ENCODE measurements at regions not wholly inside any gene's neighbourhood (a gene's known extent, or its start where the extent isn't known, plus 50 kb on each side); places are given as distances from the start of the nearest gene placed in this dataset.
"Not testable (repeated sequence)": the region's sequence is repeated elsewhere in the genome, so short reads cannot be mapped to it uniquely, and the experiment has no call there.

DNA sequence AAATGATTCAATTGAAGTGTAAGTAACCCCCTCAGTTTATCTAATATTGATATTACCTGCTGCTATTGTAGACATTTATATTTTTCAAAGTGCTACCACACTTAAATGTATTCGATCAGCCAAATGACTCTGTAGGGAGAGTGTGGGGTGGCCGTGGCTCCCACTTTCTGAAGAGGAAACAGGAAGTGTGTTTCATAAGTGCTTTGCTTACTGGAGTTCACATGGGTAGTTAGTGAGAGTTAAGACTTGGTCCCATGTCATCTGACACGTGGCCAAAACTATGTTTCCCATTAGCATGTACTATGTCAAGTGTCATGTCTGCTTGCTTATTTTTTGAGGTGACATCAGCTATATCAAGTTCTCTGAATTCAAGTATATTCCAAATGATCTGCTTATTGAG is 308.1 kb upstream of the GATB start:
- DNase-seq (ENCODE audit: low read depth in 2 of 2, low spot score in 1 of 2), result no peak

DNA sequence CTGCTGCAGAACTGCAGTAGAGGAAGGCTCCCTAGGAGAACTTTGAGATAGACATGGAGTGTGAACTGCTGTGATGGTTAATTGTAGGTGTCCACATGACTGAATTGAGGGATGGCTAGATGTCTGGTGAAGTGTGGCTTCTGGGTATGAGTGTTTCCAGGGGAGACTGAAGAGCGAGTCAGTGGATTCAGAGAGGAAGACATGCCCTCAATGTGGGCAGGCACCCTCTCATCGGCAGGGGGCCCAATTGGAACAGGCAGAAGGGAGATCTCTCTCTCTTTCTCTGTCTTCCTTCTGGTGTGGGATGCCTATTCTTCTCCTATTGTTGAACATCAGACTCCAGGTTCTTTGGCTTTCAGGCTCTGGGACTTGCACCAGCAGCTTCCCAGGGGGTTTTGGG is 304.7 kb upstream of the GATB start:
- DNase-seq (ENCODE audit: low read depth in 2 of 2, low spot score in 1 of 2), result no peak

DNA sequence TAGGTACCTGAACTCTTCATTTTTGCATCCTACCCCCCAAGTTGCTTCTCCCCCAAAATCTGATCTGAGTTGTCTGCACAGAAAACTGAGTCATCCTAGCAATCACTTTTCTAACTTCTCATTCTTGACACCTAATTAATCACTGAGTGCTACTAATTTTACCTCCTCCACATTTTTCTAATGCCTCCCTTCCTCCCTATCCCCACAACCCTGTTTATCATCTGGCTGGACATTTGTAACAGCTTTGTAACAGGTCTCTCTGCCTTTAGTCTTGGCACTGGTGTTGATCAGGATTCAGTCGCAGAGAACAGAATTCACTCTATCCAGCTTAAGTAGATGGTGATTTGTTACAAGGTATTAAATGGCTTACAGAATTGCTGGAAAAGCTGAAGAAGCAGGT is 303.9 kb upstream of the GATB start:
- no peak for DNase-seq (ENCODE audit: low read depth in 2 of 2, low spot score in 1 of 2)

DNA sequence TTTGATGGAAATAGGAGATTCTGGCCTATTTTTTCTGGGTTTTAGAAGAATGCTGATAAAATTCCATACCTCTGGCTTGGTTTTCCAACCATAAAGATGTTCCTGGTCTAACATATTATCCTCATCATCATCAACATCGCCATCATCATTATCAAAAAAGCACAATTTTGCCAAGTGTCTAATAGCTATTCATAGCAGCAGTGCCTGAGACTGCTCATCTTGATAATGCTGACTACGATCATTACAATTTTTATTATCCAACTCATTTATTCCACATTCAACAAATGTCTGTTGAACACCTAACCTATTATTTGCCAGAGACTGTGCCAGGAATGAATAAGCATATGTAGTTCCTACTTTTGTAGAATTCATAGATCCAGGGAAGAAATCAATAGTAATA is 303.5 kb upstream of the GATB start:
- no peak for DNase-seq (ENCODE audit: low read depth in 2 of 2, low spot score in 1 of 2)

DNA sequence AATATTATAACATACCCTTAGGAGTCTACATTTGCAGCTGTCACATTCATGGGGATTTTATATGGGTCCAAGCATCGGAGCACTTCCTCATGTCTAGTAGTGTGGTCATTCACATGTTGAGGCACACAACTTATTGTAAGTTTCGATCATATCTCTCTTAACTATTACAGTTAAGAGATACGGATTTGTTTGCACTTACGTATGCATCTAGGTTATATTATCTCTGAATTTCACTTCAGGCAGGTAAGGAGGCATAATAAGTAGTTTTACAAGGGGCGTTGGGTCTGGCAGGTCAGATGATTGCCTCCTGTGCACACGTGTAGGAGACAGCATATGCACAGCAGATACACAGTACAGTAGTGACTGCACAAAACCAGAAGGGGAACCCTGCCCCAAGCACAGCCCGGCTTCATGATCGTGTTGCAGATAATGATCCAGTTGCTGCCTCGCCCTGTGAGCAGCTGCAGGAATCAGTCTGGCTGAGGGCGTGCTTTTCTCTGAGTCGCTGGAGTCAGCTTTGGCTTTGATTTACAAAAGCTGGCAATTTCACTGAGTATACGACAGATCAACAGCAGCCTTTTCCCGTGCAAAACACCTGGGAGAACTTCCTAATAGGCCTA is 302.9 kb upstream of the GATB start:
- no peak for DNase-seq (ENCODE audit: low read depth in 2 of 2, low spot score in 1 of 2)

DNA sequence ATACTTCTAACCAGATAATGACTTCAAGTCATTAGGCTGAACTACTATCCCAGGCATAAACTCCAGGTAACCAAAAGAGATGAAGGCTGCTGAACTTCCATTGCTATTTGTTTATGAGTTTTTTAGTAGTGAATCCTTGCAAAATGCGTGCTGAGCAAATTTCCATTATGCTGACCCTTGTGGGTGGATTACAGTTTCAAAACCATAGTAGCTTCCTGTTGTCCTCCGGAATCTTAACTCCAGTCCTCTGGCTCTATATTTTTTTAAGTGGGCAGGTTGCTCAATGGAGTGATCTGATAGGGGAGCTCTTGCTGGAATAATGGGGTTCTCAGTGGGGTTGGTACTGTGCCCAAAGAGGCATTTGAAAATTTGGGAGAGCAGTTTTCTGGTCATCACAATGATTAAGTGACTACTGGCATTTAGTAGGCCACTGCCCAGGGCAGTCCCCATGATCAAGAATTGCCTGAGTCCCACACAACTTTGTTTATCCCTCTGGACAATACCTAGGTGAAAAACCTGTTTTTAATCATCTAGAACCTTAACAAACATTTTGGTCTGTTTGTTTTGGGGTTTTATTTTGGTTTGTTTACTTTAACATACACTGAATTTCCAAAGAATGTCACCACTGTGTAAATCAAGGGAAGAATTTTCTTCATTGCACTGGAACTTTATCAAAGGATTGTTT is 302.3 kb upstream of the GATB start:
- DNase-seq (ENCODE audit: low read depth in 2 of 2, low spot score in 1 of 2), result no peak

DNA sequence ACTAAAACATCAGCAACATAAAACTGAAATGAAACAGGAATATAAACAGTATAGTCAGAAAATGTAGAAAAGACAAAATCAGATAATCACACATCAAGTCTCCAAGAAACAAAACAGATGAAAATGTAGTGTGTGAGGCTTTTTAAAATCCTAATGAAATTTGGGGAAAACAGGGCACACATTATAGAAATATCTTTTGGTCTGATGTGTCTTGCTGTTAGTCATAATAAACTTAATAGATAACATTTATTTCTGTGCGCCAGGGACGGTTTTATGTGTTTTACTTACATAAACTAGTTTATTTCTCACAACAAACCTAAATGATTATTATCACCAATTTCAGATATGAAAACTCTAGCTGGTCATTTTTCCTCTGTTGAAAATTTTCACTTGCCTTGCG is 293.9 kb upstream of the GATB start:
- DNase-seq (ENCODE audit: low read depth in 2 of 2, low spot score in 1 of 2), result no peak

DNA sequence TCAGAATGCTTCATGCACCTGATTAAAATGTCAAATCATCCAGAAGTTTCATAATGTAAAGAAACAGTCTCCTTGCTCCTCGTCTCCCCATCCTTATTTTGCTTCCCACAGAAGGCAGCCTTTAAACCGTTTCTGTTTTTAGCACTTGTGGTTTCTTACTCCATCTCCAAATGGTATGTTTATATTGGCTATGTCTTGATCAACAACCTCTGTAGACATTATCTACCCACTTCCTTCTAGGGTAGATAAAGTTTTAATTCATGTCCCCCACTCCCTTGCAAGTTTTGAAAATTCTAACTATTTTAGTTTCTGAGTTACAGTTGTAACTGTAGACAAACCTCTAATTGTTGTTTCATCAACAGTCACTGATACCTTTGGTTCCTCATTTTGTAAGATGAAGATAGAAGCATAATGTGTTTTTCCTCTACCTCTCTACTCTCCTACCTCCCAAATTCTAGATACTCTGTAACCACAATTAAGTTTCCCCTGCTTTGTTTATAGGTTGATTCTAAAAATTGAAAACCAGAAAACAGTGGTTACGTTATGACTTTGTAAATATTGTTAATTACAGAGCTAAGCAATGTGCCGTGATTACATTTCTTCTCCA is 291.7 kb upstream of the GATB start:
- no peak for DNase-seq (ENCODE audit: low read depth in 2 of 2, low spot score in 1 of 2)

DNA sequence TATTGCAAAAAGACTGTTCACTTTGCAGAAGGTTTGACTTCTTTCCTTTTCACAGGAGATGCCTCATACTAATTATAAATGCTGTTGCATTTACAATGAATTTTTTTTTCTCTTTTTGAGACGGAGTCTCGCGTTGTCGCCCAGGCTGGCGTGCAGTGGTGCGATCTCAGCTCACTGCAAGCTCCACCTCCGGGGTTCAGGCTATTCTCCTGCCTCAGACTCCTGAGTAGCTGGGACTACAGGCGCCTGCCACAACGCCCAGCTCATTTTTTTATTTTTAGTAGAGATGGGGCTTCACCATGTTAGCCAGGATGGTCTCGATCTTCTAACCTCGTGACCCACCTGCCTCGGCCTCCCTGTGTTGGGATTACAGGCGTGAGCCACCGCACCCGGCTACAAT is 290.5 kb upstream of the GATB start:
- DNase-seq (ENCODE audit: low read depth in 2 of 2, low spot score in 1 of 2), result not testable (repeated sequence)

DNA sequence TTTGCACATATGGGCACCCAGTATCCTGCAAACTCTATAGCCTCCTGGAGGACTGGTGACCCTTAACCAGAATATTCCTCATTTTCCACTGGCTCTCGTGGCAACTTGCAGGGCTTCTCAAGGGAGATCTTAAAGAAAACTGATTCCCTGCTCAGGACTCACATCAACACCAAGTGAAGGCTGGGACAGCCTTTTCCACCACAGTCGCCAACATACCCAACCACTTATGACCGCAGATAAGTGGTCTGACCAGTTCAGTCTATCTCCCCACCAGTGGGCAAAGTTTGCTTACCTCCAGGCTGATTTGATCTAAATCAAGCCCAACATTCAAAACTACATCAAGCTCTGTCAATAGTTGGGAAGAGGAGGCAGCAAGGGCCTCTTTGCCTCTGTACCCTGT is 289.3 kb upstream of the GATB start:
- DNase-seq (ENCODE audit: low read depth in 2 of 2, low spot score in 1 of 2), result no peak

DNA sequence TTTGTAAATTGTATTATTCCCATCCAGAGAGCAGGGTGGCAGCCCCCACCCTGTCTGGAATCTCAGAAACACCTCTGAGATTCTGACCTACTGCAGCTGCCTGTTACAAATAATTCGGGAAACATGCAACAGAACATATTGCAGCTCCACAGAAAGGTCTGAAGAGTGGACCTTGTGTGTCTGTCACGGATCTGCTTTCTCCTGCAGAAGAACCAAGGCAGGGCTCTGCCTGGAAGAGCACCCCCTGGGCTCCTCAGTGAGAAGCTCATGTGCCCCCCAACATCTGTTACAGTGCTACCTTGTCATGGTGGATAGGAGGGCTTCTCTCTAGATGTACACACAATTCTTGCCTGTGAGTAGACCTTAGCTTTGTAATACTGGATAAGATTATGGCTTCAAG is 286.6 kb upstream of the GATB start:
- DNase-seq (ENCODE audit: low read depth in 2 of 2, low spot score in 1 of 2), result no peak

DNA sequence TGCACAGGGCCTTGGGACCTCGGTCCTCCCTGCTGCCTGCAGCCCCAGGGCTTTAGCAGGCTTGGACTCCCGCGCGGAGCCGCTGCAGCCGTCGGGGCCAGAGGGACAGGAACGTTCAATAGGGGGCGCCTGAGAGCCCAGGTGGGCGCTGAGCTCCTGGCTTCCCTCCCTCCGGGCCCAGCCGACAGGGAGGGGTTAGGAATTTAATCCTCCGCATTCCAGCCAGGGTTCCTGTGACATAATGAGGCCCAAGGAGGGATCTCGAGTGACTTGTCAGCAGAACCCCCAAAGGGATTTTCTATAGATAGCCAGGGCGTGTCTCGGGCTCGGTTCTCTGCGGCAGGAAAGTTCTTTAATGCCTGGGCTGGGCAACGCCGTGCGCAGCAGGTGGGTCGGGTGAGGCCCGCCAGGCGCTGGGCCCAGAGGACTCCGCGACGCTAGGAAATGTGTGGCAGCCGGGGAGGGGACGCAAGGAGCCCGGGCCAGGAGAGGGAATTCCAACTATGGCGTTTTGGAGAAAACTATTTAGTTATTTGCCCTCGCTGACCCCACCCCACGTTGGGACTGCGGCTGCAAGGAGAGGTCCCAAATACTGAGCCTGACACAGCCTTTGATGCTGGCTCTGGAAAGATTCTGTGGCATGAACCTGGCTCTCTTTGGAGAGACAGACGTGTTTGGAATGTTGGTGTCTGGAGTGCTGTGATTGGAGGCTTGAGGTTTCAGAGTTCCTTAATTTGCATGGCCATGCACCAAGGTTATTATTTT is 285.2 kb upstream of the GATB start:
- no peak for DNase-seq (ENCODE audit: low read depth in 2 of 2, low spot score in 1 of 2)

DNA sequence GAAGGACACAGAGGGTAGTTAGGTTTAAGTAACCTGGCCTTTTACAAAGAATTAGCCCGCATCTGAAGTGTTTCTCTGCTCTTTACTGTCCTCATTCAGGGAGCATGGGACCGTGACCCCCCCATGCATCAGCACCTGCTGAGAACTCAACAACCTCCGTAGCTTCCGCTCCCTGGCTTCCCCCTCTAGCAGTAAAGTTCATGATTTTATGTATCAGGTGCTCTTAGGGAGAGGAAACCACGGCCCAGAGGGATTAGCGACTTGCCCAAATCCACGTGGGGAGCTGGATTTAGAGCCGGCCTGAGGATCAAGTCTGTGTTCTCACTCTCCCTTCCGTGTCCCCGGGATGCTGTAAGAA is 284.6 kb upstream of the GATB start:
- DNase-seq (ENCODE audit: low read depth in 2 of 2, low spot score in 1 of 2), result no peak

DNA sequence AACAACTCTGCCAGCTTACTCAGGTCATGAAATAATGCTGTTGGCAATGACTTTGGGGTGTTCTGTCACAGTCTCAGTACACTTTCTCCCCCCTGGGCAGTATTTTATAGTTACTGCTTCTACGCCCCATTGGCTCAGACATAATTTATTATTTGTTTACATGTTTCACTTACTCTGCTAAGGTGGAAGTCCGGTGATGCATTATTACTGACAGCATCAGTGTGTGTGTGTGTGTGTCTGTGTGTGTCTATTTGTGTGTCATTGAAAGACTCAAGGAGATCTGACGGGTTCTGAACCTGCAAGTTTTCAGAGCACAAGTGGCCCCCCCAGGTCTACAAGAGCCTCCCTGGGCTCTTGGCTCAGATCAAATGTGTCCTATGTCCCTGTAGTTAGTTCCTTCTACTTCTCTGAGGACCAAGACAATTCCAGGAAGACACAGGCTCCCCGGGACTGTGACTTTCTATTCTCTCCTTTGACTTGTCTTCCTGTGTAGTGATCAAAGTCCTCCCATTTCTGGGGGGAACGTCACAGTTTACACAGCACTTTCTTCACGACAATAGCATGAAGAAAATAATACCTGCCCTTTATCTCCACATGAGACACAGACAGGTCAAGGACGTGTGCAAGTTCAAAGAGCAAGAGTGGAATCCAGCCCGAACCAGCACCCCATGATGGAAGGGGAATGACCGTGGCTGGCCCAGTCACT is 283.7 kb upstream of the GATB start:
- no peak for DNase-seq (ENCODE audit: low read depth in 2 of 2, low spot score in 1 of 2)

DNA sequence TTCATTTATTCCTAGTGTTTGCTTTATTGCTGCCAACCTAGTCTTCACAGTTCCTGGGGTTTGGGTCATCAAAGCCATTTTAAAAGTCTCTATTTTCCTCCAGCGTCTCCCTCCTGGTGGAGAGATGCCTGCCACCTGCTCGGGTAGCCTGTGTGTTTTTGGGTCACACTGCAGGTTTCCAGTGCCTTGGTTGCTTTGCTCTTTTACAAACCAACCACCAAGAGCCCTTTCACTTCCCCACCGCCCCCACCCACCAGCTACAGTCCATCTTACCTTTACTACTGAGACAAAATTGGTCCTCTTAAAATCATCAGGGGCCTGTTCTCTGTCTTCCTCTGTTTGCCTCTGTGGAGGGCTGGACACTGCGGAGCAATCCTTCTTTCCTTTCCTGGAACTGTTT is 280.5 kb upstream of the GATB start:
- DNase-seq (ENCODE audit: low read depth in 2 of 2, low spot score in 1 of 2), result no peak

DNA sequence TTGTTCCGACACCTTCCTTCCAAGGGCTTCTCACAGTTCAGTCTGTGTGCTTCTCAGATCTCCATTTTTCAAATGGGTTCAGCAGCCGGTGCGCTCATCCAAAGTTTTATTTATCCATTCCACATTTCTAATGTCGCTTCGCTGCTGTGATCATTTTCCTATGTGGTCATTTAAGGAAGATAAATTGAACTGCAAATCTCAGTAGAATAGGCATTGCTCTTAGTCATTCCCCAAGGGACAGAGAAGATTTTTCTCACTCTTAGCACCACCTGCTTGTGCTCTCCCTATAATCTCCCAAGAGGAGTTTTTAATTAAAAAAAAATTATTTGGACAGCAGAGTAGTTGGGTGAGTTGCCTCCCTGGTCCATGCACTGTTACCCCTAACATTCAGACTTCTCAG is 278.9 kb upstream of the GATB start:
- no peak for DNase-seq (ENCODE audit: low read depth in 2 of 2, low spot score in 1 of 2)

DNA sequence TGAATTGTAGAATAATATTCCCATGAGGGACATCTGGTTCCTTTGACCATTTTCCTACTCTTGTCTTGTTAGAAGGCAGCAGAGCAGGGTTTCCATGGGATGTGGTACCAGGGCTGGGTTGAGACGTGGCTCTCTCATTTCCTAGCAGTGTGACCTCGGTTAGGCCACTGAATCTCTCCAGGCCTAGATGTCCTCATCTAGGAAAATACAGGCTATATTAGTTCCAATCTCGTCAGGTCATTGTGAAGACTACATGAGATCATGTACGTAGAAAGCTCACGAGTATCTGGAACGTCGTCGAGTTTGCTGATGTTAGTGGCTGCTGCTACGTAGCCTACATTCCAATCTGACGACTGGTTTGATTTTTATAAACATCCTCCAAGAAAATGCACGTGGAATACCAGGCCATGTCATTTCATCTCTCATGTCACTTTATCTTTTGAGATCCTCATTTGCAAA is 278.2 kb upstream of the GATB start:
- no peak for DNase-seq (ENCODE audit: low read depth in 2 of 2, low spot score in 1 of 2)

DNA sequence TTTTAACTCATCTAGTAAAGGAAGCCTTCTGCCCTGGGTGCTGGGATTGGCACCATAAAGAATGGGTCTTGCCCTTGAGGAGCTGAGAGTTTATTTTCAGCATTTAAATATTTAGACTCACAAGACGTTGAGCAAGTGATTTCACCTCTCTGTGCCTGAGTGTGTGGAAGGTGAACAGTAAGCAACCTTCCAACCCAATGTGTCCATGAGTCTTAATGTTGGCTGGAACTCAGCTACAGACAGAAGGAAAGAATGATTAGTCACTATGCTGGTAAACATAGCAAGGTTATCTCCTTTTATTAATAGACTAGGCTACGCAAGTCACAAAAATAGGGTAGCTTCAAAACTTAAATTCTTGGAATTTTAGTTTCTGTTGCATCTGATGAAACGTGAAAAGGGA is 277.4 kb upstream of the GATB start:
- DNase-seq (ENCODE audit: low read depth in 2 of 2, low spot score in 1 of 2), result no peak

DNA sequence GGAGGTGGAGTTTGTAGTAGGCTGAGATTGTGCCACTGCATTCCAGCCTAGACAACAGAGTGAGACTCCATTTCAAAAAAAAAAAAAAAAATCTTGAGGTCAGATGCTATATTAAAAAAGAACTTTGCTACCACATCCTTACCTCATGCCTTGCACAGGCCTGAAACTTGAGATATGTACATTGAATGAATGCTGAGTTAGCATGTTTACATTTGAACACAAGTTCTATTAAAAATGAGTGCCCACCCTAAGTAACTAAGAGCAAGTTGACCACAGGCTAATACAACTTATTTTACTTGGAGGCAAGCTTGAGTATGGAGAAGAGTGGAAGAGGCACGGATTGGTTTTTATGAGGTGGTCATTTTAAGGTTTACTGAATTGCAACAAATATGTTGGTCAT is 276.6 kb upstream of the GATB start:
- no peak for DNase-seq (ENCODE audit: low read depth in 2 of 2, low spot score in 1 of 2)

DNA sequence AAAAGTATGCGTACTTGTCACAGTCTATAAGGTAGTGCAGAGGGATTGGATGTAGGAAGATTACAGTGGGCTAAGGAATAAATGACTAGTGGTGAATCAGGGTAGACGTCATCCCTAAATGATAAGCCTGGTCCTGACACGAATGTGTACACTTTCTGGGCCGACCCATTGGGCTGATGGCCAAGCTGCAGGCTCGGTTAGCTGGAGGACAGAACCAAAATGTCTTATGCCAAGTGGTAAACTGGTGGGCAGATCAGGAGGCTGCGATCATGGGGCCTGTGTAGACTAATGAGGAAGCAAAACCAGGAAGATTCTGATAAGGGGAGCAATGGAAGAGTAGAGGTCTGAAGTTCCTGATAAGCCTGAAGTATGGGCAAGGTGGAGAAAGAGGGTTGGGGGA is 272.8 kb upstream of the GATB start:
- no peak for DNase-seq (ENCODE audit: low read depth in 2 of 2, low spot score in 1 of 2)

DNA sequence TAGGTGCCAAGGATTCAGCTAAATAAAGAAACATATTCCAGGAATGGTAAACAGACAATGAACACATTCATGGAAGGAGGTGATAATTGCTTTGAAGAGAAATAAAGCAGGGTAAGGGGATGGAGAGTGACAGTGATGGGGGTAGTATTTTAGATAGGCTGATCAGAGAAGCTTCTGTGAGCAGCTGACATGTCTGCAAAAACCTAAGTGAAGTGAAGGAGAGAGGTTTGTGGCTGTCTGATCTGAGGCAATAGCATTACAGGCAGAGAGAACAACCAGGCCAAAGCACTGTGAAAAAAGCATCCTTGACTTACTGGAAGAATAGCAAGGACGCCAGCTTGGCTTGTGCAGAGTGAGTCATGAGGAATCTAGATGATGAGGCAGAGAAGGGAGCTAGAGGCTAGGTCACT is 271.9 kb upstream of the GATB start:
- DNase-seq (ENCODE audit: low read depth in 2 of 2, low spot score in 1 of 2), result no peak

DNA sequence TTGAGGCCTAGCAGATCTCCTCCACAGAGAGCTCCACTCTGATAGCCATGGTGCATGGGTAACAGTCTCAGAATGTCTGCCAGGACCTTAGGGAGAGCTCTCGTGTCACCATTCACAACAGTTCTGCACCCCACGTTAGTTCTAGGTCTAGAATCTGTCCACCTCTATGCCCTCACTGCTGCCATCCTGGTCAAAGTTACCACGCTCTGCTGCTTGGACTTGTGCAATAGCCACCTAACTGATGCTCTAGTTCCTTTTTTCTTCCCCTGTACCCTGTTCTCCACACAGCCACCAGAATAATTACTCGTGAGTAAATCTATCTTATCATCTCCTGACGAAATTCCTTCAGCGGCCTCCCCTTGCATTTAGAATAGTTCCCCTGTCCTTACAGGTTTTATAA is 268.8 kb upstream of the GATB start:
- DNase-seq (ENCODE audit: low read depth in 2 of 2, low spot score in 1 of 2), result no peak

All from stimulated activated CD8-positive, alpha-beta memory T cell treated with anti-CD3 and anti-CD28 coated beads, Interleukin-4, amount 100 ng/mL, for 4 hours (primary cell).